ENCODE measurements at regions not wholly inside any gene's neighbourhood (a gene's known extent, or its start where the extent isn't known, plus 50 kb on each side); places are given as distances from the start of the nearest gene placed in this dataset.

DNA sequence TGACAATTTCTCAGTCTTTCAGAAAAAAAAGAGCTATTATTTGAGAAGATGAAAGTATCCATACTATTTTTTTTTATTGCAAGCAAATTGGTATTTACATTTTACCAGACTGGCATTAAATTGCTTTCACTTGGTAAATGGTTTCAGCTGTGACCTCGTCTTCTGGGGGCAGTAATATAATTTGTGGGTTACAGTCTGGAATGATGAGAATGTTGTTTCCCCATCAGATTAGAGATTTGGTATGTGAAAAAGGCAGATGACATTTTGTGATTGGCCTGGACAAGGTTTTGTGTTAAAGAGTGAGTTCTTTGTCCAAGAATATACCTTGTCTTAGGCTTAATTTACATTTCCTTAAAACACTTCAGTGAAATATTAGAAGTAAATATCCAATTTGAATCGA is 390.1 kb upstream of the ST6GAL2 start:
- H4K20me1 ChIP-seq (ENCODE audit: insufficient read depth, low read length), result no peaks in the 10 kb centered on the region

DNA sequence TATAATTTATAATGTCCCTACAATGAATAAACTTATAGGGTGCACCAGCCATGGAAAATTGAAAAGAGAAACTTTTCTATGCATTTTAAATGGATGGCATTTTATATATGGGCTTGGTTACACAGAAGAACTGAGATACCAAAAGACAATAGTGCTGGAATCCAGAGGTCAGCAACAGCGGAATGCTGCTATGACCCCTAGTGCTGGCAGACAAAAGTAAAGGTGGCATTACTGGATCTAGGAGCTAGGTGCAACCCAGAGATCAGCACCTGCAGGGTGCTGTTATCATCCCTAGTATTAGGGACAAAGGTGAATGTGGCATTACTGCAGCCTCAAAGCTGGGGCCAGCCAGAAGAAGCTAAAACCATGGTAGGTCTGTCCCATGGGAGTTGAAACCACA is 392.7 kb upstream of the ST6GAL2 start:
- TF ChIP-seq CTCF (IDR thresholded peaks at IDR 0.05; ENCODE audit: borderline replicate concordance, extremely low read depth, low read length, poor library complexity, severe bottlenecking), result no peak
- no peak for TF ChIP-seq EZH2 (IDR thresholded peaks at IDR 0.05; ENCODE audit: borderline replicate concordance, low read depth, low read length, severe bottlenecking)
- Histone ChIP-seq H3K79me2 (ENCODE audit: insufficient read depth, low read length) (no peaks in the 10 kb centered on the region), H3K36me3 (ENCODE audit: insufficient read depth, low read length) (no peaks in the 10 kb centered on the region), H3K27ac (ENCODE audit: low read length) (no peak overlapping the region), H3K9ac (ENCODE audit: low read depth, low read length) (no peak overlapping the region), H4K20me1 (ENCODE audit: insufficient read depth, low read length) (no peaks in the 10 kb centered on the region), H3K9me3 (ENCODE audit: insufficient read depth, low read length, severe bottlenecking) (no peaks in the 10 kb centered on the region), H3K4me3 (ENCODE audit: low read depth in 1 of 2, low read length in 2 of 2) (no peak overlapping the region), H3K27me3 (ENCODE audit: insufficient read depth, low read length, poor library complexity) (no peaks in the 10 kb centered on the region), H3K4me2 (ENCODE audit: insufficient read depth, low read length) (no peak overlapping the region), H3K4me1 (ENCODE audit: insufficient read depth, low read length) (no peaks in the 10 kb centered on the region), H2AFZ (ENCODE audit: low read depth, low read length) (no peak overlapping the region)
- ATAC-seq (ENCODE audit: insufficient read depth, low read depth), result no peak
- no peak for DNase-seq

More for the DNA sequence above, 390.1 kb upstream of the ST6GAL2 start:
- Histone ChIP-seq H3K4me3 (ENCODE audit: low read depth in 1 of 2, low read length in 2 of 2) (no peak overlapping the region), H3K9ac (ENCODE audit: low read depth, low read length) (no peak overlapping the region), H3K4me1 (ENCODE audit: insufficient read depth, low read length) (no peaks in the 10 kb centered on the region), H3K36me3 (ENCODE audit: insufficient read depth, low read length) (no peaks in the 10 kb centered on the region), H3K4me2 (ENCODE audit: insufficient read depth, low read length) (no peak overlapping the region), H3K27ac (ENCODE audit: low read length) (no peak overlapping the region), H3K27me3 (ENCODE audit: insufficient read depth, low read length, poor library complexity) (no peaks in the 10 kb centered on the region), H3K79me2 (ENCODE audit: insufficient read depth, low read length) (no peaks in the 10 kb centered on the region), H3K9me3 (ENCODE audit: insufficient read depth, low read length, severe bottlenecking) (no peaks in the 10 kb centered on the region), H2AFZ (ENCODE audit: low read depth, low read length) (no peak overlapping the region)
- TF ChIP-seq EZH2 (IDR thresholded peaks at IDR 0.05; ENCODE audit: borderline replicate concordance, low read depth, low read length, severe bottlenecking), result no peak
- TF ChIP-seq CTCF (IDR thresholded peaks at IDR 0.05; ENCODE audit: borderline replicate concordance, extremely low read depth, low read length, poor library complexity, severe bottlenecking), result no peak
- DNase-seq, result no peak
- ATAC-seq (ENCODE audit: insufficient read depth, low read depth), result no peak

GRCh38 chr2:107281637-107282036 is 395.7 kb upstream of the ST6GAL2 start:
- no peak for TF ChIP-seq CTCF (IDR thresholded peaks at IDR 0.05; ENCODE audit: borderline replicate concordance, extremely low read depth, low read length, poor library complexity, severe bottlenecking)
- no peak for TF ChIP-seq EZH2 (IDR thresholded peaks at IDR 0.05; ENCODE audit: borderline replicate concordance, low read depth, low read length, severe bottlenecking)
- no peak for ATAC-seq (ENCODE audit: insufficient read depth, low read depth)
- Histone ChIP-seq H3K4me1 (ENCODE audit: insufficient read depth, low read length) (no peaks in the 10 kb centered on the region), H3K4me2 (ENCODE audit: insufficient read depth, low read length) (no peak overlapping the region), H3K36me3 (ENCODE audit: insufficient read depth, low read length) (no peaks in the 10 kb centered on the region), H3K4me3 (ENCODE audit: low read depth in 1 of 2, low read length in 2 of 2) (no peak overlapping the region), H3K79me2 (ENCODE audit: insufficient read depth, low read length) (no peaks in the 10 kb centered on the region), H3K27me3 (ENCODE audit: insufficient read depth, low read length, poor library complexity) (peaks cover 2% of the 10 kb centered on the region), H3K9ac (ENCODE audit: low read depth, low read length) (no peak overlapping the region), H2AFZ (ENCODE audit: low read depth, low read length) (no peak overlapping the region), H3K27ac (ENCODE audit: low read length) (no peak overlapping the region), H4K20me1 (ENCODE audit: insufficient read depth, low read length) (no peaks in the 10 kb centered on the region), H3K9me3 (ENCODE audit: insufficient read depth, low read length, severe bottlenecking) (no peaks in the 10 kb centered on the region)
- DNase-seq, result no peak

- Histone ChIP-seq H3K4me1 (ENCODE audit: insufficient read depth, low read length) (no peaks in the 10 kb centered on the region), H3K4me3 (ENCODE audit: low read depth in 1 of 2, low read length in 2 of 2) (no peak overlapping the region), H3K9me3 (ENCODE audit: insufficient read depth, low read length, severe bottlenecking) (no peaks in the 10 kb centered on the region), H3K27ac (ENCODE audit: low read length) (no peak overlapping the region), H2AFZ (ENCODE audit: low read depth, low read length) (no peak overlapping the region), H3K9ac (ENCODE audit: low read depth, low read length) (no peak overlapping the region), H3K36me3 (ENCODE audit: insufficient read depth, low read length) (no peaks in the 10 kb centered on the region), H4K20me1 (ENCODE audit: insufficient read depth, low read length) (no peaks in the 10 kb centered on the region), H3K27me3 (ENCODE audit: insufficient read depth, low read length, poor library complexity) (peaks cover 3% of the 10 kb centered on the region), H3K4me2 (ENCODE audit: insufficient read depth, low read length) (no peak overlapping the region), H3K79me2 (ENCODE audit: insufficient read depth, low read length) (no peaks in the 10 kb centered on the region)
- DNase-seq, result no peak
- ATAC-seq (ENCODE audit: insufficient read depth, low read depth), result no peak
- TF ChIP-seq EZH2 (IDR thresholded peaks at IDR 0.05; ENCODE audit: borderline replicate concordance, low read depth, low read length, severe bottlenecking), result no peak
- no peak for TF ChIP-seq CTCF (IDR thresholded peaks at IDR 0.05; ENCODE audit: borderline replicate concordance, extremely low read depth, low read length, poor library complexity, severe bottlenecking)
These were observed 396.2 kb upstream of the ST6GAL2 start for GRCh38 chr2:107282135-107282534.
